IPS-20b (cell line): ENCODE measurements at regions not wholly inside any gene's neighbourhood (a gene's known extent, or its start where the extent isn't known, plus 50 kb on each side); places are given as distances from the start of the nearest gene placed in this dataset.

Source experiments
- H3K27ac ChIP-seq: one replicate; pipeline ENCODE4 v1.5.1; 2013; ENCODE audit warnings: low read length
- H3K27me3 ChIP-seq: 2 replicates; pipeline ENCODE4 v1.6.1; 2013; ENCODE audit warnings: mild to moderate bottlenecking, low read length, inconsistent platforms; ENCODE audit not compliant: insufficient read depth
- H3K36me3 ChIP-seq: 2 replicates; pipeline ENCODE4 v1.6.1; 2013; ENCODE audit warnings: low read depth, mild to moderate bottlenecking, inconsistent platforms, low read length, moderate library complexity; ENCODE audit not compliant: insufficient read depth
- H3K4me1 ChIP-seq: 2 replicates; pipeline ENCODE4 v1.6.1; 2013; ENCODE audit warnings: mild to moderate bottlenecking, control low read depth, inconsistent platforms, low read length, moderate library complexity; ENCODE audit not compliant: insufficient read depth
- H3K4me3 ChIP-seq: 2 replicates; pipeline ENCODE4 v1.5.1; 2013; ENCODE audit warnings: mild to moderate bottlenecking, low read length, inconsistent platforms
- H3K9ac ChIP-seq: 2 replicates; pipeline ENCODE4 v1.6.1; 2013; ENCODE audit warnings: low read depth, mild to moderate bottlenecking, inconsistent platforms, low read length, moderate library complexity
- H3K9me3 ChIP-seq: 2 replicates; pipeline ENCODE4 v1.6.1; 2013; ENCODE audit warnings: mild to moderate bottlenecking, low read depth, low read length, inconsistent platforms; ENCODE audit not compliant: insufficient read depth

DNA sequence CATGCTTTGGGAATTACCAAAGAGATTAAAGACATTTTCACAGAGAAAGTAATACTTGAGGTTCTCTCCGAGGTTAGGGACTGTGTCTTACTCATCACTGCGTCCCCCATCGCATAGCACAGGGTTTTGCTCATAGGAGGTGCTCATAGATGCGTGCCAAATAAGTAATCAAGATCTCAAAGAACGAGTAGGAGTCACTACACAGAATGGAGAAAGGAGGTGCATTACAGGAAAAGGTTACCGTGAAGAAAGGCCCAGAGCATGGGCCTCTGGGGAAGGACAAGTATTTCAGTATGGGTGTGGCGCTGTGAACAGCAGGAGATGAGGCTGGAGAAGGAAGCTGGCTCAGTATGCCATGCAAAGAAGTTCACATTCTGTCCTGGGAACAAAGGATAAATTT, 182.4 kb downstream of the ACTL7B start:
- H3K4me1 ChIP-seq = peaks cover 6% of the 10 kb centered on the region
- H3K9ac ChIP-seq = no peak overlapping the region
- no peak overlapping the region for H3K4me3 ChIP-seq
- H3K36me3 ChIP-seq = no peaks in the 10 kb centered on the region
- H3K27ac ChIP-seq = no peak overlapping the region
- H3K27me3 ChIP-seq = no peaks in the 10 kb centered on the region
- H3K9me3 ChIP-seq = no peaks in the 10 kb centered on the region

- no peaks in the 10 kb centered on the region for H3K27me3 ChIP-seq
- H3K4me3 ChIP-seq = no peak overlapping the region
- no peaks in the 10 kb centered on the region for H3K36me3 ChIP-seq
- no peaks in the 10 kb centered on the region for H3K9me3 ChIP-seq
- no peak overlapping the region for H3K27ac ChIP-seq
- H3K9ac ChIP-seq = no peak overlapping the region
- peaks cover 6% of the 10 kb centered on the region for H3K4me1 ChIP-seq
These were observed 183.2 kb downstream of the ACTL7B start for GRCh38 chr9:108672475-108673190.

DNA sequence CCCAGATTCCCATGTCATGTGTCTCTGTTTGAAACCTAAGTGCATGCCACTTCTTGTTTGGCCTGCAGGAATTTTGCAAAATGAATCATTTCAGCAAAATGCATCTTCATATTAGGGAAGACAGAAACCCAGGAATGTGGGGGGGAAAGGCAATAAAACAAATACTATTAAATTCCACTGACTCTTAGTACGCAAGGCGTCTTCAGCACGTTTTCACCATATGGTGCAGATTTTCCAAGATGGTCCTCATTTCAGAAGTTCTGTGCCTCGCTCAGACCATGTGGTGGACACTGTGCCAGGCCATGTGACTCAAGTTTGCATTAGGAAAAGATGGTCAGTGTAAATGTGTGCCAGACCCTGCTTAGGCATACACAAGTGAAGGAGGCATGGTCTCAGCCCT, 184.0 kb downstream of the ACTL7B start:
- H3K9ac ChIP-seq = no peak overlapping the region
- peaks cover 3% of the 10 kb centered on the region for H3K4me1 ChIP-seq
- H3K36me3 ChIP-seq = no peaks in the 10 kb centered on the region
- H3K4me3 ChIP-seq = no peak overlapping the region
- no peaks in the 10 kb centered on the region for H3K9me3 ChIP-seq
- H3K27ac ChIP-seq = no peak overlapping the region
- H3K27me3 ChIP-seq = no peaks in the 10 kb centered on the region

- Histone ChIP-seq H3K9ac (no peak overlapping the region), H3K4me1 (no peaks in the 10 kb centered on the region), H3K36me3 (no peaks in the 10 kb centered on the region), H3K9me3 (no peaks in the 10 kb centered on the region), H3K27me3 (no peaks in the 10 kb centered on the region), H3K4me3 (no peak overlapping the region), H3K27ac (no peak overlapping the region)
These were observed 184.6 kb downstream of the ACTL7B start for GRCh38 chr9:108671176-108671575.

GRCh38 chr9:108668938-108669335, 186.8 kb downstream of the ACTL7B start:
- Histone ChIP-seq H3K4me1 (no peaks in the 10 kb centered on the region; the same call in 1 of the 2 replicates), H3K27me3 (no peaks in the 10 kb centered on the region), H3K9me3 (no peaks in the 10 kb centered on the region), H3K4me3 (no peak overlapping the region), H3K9ac (no peak overlapping the region), H3K36me3 (no peaks in the 10 kb centered on the region), H3K27ac (no peak overlapping the region)

DNA sequence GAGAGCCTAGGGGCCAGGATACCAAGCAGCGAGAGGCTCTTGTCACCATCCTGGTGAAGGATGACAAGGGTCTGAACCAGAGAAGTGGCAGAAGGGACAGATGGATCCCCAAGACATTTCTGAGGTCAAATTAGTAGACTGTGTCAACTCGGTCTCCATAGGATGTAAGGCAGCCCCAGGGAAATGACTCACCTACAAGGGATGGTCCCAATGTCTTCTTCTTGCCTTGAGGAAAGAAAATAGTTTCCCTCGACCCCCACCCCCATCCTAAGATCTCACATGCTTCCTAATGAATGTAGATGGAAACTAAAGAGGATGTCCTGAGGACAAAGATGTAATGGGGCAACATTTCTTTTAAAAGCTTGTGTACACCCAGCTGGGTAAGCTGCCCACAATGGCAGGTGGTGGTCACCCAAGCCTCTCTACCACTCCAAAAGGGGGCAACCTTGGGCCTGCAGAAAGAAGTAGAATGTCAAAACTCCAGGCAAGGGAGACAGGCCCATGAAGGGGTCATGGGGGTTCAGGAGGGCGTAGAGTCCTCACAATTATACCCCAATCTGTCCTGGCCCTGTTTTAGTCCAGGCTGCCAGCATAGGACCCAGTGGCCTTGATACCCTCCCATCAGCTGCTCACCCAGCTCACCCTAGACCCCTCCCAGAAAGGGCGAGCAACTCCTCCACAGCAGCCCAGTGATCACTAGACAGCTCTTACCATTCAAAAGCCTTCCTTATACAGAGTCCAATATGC, 187.4 kb downstream of the ACTL7B start:
- no peaks in the 10 kb centered on the region for H3K27me3 ChIP-seq
- H3K36me3 ChIP-seq = no peaks in the 10 kb centered on the region
- H3K4me1 ChIP-seq = peaks cover 2% of the 10 kb centered on the region
- no peak overlapping the region for H3K9ac ChIP-seq
- no peak overlapping the region for H3K27ac ChIP-seq
- no peaks in the 10 kb centered on the region for H3K9me3 ChIP-seq
- H3K4me3 ChIP-seq = no peak overlapping the region

- no peaks in the 10 kb centered on the region for H3K27me3 ChIP-seq
- H3K27ac ChIP-seq = no peak overlapping the region
- H3K36me3 ChIP-seq = no peaks in the 10 kb centered on the region
- no peaks in the 10 kb centered on the region; the same call in 1 of the 2 replicates for H3K9me3 ChIP-seq
- H3K9ac ChIP-seq = no peak overlapping the region
- H3K4me1 ChIP-seq = peaks cover 7% of the 10 kb centered on the region
- no peak overlapping the region for H3K4me3 ChIP-seq
These were observed 189.5 kb downstream of the ACTL7B start for GRCh38 chr9:108666240-108666784.

GRCh38 chr9:108665521-108666239, 190.1 kb downstream of the ACTL7B start:
- no peaks in the 10 kb centered on the region for H3K36me3 ChIP-seq
- peaks cover 6% of the 10 kb centered on the region; the same call in 1 of the 2 replicates for H3K9me3 ChIP-seq
- no peak overlapping the region for H3K27ac ChIP-seq
- no peak overlapping the region for H3K4me3 ChIP-seq
- no peak overlapping the region for H3K9ac ChIP-seq
- peaks cover 7% of the 10 kb centered on the region for H3K4me1 ChIP-seq
- no peaks in the 10 kb centered on the region for H3K27me3 ChIP-seq

DNA sequence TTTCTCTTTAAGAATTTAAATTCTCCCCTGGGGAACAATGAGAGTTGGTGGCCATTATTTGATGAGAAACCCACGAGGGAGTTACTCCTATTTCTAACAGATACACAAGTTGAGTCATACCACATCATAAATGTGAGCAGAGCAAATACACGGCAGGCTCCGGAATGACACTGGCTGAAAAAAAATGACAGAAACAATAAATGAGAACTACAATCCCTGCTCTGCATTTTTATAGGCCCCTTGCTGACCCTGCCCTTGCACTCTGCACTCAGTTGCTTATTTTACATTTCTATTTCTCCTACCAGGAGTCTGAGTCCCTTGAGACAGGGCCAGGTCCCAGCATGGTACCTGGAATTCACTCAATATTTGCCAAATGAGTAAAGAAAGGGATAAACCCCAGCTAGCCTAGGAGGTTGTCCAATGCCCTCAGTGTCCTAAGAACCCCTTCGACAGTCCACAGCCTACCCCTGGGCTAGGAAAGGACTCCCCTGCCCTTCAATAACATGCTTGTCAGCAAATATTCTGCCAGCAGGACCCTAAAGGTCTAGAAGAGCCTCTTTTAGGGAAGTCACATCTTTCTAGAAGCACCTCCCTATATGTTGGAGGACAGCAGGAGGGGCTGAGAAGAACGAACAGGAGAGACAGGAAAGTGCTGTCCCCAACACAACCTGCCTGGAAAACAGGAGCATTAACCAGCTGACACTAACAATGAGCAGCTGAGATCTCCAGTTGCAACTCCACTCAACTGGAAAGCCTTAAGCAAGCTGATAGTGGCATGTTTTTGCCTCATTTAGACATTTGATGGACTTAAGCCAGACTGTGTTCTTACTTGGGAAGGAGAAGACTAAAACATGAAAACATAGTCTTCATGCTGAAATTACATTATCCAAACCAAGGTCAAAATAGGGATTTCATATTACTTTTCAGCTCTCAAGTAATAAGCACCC, 191.2 kb downstream of the ACTL7B start:
- Histone ChIP-seq H3K4me1 (peaks cover 7% of the 10 kb centered on the region), H3K4me3 (no peak overlapping the region), H3K9ac (no peak overlapping the region)

DNA sequence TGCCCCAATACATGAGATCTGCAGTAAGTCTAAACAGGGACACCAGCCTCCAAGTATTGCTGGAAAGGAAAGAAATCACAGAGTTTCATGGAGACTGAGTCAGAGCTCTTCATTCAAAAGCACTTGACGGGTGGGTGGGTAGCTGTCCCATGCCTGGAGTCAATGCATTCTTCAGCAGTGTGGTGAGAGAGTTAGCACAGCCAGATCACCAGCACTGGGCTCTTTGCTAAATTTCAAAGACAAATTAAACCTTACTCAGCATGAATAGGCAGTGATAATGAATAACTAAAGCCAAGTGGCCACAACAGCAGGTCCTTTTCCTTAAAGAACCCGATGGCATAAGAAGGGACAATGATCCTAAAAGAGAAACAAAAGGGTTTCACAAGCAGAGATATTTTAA, 192.4 kb downstream of the ACTL7B start:
- Histone ChIP-seq H3K4me3 (no peak overlapping the region), H3K27me3 (no peaks in the 10 kb centered on the region), H3K36me3 (no peaks in the 10 kb centered on the region), H3K27ac (no peak overlapping the region), H3K4me1 (peaks cover 7% of the 10 kb centered on the region), H3K9ac (no peak overlapping the region), H3K9me3 (peaks cover 22% of the 10 kb centered on the region)

More for the DNA sequence above, 191.2 kb downstream of the ACTL7B start:
- Histone ChIP-seq H3K27me3 (no peaks in the 10 kb centered on the region), H3K36me3 (no peaks in the 10 kb centered on the region), H3K9me3 (peaks cover 13% of the 10 kb centered on the region), H3K27ac (no peak overlapping the region)

DNA sequence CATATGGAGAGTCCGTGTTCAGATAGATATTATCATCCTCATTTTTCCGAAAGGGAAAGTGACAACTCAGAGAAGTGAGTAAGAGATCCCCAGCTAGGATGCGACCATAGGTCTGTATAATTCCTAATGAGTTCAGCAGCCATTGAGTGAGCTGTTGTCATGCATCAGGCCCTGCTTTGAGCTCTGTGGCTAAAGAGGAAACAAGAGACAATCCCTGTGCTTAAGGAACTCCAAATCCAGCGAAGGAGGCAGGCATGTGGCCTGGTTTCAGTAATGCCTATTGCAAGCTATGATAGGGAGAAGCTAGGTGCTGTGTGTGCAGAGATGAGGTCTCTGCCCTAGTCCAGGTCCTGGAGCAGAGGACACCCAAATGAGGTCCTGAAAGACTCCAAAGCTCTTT, 192.8 kb downstream of the ACTL7B start:
- Histone ChIP-seq H3K4me3 (no peak overlapping the region), H3K36me3 (no peaks in the 10 kb centered on the region), H3K27me3 (no peaks in the 10 kb centered on the region), H3K4me1 (peaks cover 7% of the 10 kb centered on the region), H3K9me3 (peaks cover 27% of the 10 kb centered on the region), H3K27ac (no peak overlapping the region), H3K9ac (no peak overlapping the region)
